ENCODE measurements at regions not wholly inside any gene's neighbourhood (a gene's known extent, or its start where the extent isn't known, plus 50 kb on each side); places are given as distances from the start of the nearest gene placed in this dataset.
"Not testable (repeated sequence)": the region's sequence is repeated elsewhere in the genome, so short reads cannot be mapped to it uniquely, and the experiment has no call there.

DNA sequence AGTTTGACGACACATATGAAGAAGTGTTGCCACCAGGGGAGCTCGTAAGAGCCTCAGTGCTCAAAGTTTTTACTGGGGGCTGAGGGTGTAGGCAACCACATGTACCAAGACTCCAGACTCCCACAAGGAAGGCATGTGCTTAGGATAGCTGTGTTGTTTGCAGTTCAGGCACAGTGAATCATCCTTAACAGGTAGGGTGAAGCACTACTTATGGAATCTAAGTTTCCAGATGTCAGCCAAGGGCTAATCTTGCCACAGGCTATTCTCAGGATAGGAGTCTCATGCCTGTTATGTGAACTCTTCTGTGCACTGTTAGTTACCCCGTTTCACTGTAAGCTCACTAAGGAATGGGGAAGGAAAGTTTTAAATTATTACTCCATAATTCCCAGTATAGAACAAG is 202.6 kb downstream of the TMA16 start:
- no peak for DNase-seq

GRCh38 chr4:163700383-163700782 is 205.9 kb downstream of the TMA16 start:
- DNase-seq: not testable (repeated sequence)

- no peak for DNase-seq
These were observed 207.4 kb downstream of the TMA16 start for GRCh38 chr4:163701916-163702315.

DNA sequence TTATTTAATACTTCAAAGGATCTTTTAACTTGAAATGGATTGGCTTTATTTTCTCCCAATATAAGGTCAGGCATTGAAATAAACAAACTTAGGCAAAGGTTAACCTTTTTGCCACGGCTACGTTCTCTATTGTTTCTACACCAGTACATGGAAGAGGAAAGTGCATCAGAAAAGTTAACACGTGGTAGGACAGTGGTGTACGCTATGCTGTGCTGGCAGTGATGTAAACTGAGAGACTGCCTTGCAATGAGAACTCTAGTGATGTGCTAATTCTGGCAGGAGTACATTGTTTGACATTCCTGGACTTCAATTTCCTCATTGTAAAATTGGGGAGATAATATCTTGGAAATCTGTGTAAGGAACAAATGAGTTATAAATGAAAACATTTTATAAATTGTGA is 208.2 kb downstream of the TMA16 start:
- no peak for DNase-seq

DNA sequence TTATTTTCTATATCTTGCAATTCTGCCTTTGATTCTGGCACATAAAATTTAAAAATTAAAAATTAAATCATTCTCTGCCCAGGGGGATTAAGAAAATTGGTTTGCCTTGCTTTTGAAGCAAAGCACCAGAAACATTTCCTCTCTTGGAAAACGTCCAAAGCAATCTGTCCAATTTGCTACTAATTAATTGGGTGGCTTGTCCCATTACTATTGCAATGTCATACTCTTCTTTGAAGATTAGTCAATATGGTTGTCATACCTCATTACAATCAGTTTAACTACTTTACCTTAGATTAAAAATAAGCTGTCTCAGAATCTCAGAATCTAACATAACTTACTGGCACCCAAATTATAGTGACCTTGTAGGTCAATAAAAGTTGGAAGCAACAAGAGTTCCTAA is 208.8 kb downstream of the TMA16 start:
- DNase-seq: no peak

GRCh38 chr4:163707873-163708272 is 213.4 kb downstream of the TMA16 start:
- DNase-seq: no peak

GRCh38 chr4:163709601-163710000 is 215.1 kb downstream of the TMA16 start:
- no peak for DNase-seq

- DNase-seq: no peak
These were observed 215.7 kb downstream of the TMA16 start for GRCh38 chr4:163710158-163710557.

GRCh38 chr4:163724495-163724894 is 230.0 kb downstream of the TMA16 start:
- not testable (repeated sequence) for DNase-seq

GRCh38 chr4:163726641-163727040 is 232.2 kb downstream of the TMA16 start:
- no peak for DNase-seq

DNA sequence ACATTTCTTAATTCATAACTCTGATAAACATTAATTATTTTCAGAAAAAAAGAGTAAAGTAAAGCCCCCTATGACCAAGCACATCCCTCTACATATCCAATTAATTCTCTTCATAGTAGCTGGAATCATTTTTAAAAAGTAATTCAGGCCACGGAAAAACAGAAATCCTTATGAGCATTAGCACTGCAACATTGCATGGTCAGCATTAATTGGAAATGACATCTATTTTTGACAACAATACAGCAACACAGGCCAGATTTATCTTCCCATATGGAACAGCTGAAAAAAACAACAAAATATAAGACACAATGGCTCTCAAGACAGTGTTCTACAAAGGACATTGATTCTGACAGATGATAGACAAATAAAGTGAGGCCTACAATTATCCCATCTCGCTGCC is 236.6 kb downstream of the TMA16 start:
- DNase-seq: no peak

DNA sequence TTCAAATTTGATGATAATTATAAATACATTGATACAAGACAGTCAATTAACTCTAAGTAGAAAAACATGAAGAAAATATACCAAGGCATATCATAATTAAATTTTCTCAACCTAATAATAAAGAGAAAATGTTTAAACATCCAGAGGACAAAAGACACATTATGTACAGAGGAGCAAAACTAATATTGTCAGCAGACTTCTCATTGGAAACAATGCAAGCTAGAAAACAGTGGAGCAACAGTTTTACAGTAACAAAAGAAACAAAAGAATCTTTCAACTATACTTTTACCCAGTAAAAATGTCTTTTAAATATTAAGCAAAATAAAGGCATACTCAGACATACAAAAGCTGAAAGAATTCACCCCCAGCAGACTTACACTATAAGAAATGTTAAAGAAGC is 238.0 kb downstream of the TMA16 start:
- no peak for DNase-seq

GRCh38 chr4:163736876-163737275 is 242.4 kb downstream of the TMA16 start:
- no peak for DNase-seq

DNA sequence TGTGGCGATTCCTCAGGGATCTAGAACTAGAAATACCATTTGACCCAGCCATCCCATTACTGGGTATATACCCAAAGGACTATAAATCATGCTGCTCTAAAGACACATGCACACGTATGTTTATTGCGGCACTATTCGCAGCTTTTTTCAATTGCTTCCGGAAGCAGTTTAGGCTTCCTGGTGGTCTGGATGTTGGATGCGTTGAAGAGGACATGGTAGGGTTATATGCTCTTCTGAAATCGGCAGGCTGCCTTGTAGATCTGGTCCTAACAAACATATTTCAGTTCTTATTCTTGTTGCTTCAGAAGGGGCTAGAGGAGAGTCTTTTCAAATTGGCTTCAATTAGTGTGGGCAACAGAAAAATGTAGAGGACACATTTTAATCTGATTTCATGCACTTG is 243.4 kb downstream of the TMA16 start:
- not testable (repeated sequence) for DNase-seq

DNA sequence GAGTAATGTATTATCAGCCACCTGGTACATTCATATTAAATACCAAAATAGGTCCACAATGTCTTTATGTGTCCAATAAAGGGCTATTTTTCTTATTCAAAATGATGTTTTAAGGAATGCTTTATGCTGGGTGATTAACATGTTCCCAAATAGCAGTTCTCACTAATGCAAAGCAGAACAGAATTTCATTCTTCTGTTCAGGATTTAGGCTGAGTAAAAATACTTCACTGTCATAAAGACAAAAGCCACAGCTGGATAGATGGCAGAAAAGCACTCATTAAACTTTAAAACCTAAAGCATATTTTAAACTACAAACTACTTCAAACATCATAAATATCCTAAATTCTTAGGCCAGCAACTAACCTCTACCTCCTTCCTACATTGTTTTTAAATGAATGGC is 244.0 kb downstream of the TMA16 start:
- DNase-seq: no peak

DNA sequence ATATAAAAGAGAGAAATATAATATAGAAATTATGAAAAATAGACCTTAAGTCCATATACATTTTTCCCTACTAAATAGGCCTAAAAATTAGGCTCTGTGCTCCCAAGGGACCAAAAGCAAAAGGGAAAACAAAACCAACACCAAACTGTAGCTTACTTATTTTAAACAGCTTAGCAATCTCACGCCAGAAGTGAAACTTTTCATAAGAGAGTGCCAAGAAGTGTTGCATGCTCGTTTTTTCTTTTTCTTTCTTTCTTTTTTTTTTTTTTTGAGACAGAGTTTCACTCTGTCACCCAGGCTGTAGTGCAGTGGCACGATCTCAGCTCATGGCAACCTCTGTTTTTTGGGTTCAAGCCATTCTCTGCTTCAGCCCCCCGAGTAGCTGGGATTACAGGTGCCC is 250.4 kb downstream of the TMA16 start:
- DNase-seq: no peak

GRCh38 chr4:163747293-163747692 is 252.8 kb downstream of the TMA16 start:
- no peak for DNase-seq

GRCh38 chr4:163747886-163748285 is 253.4 kb downstream of the TMA16 start:
- no peak for DNase-seq

GRCh38 chr4:163748449-163748848 is 254.0 kb downstream of the TMA16 start:
- peak; percentile 12 for DNase-seq

DNA sequence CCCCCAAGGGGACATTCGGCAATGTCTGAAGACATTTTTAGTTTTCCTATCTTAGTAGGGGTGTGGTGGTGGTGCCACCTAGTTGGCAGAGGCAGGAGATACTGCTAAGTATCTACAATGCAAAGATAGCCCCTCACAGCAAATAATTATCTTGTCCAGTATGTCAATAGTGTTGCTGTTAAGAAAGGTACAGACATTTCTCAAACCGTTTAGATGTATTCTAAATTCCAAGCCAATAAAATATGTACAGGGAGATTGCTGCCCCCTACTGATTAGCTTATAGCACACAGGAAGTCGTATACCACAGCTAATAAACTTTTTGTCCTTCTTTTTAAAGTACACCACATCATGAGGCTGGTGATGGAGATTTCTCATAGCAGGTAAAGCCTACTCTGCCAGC is 260.5 kb downstream of the TMA16 start:
- DNase-seq: no peak

DNA sequence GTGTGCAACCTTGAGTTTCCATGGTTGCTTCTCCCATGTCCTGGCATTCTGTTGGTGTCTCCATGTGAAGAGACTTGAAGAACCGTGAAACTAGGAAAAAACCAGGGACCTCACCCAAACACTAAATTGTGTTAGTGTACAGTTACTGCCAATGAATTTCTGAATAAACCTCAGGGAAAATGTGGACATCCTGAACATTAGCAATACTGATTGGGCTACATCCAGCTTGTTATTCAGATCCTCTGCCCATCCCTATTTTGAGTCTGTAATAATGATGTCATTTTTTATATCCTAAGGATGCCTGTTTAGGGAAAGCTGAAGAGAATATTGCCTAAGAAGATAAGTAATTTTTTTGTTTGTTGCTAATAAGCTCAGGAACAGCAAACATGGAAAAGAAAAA is 262.7 kb downstream of the TMA16 start:
- no peak for DNase-seq

GRCh38 chr4:163758032-163758431 is 263.5 kb downstream of the TMA16 start:
- no peak for DNase-seq

DNA sequence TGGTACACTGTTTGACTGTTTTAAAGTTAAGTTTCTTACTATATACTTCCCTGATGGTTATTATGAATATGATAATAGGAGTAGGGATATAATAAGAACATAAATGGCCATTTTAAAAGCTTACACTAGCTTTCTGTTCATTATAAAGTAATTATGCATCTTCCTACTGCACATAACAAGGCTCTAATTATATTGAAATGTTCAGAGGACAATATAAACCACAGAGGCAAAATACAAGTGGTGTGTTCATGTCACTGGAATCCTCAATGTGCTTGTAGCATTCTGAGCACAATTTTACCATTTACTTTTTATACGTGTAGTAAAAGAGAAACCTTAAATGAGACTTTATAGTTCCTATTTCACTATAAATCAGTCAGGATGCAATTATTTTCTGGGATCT is 268.3 kb downstream of the TMA16 start:
- DNase-seq: no peak

- no peak for DNase-seq
These were observed 270.1 kb downstream of the TMA16 start for GRCh38 chr4:163764569-163764968.

DNA sequence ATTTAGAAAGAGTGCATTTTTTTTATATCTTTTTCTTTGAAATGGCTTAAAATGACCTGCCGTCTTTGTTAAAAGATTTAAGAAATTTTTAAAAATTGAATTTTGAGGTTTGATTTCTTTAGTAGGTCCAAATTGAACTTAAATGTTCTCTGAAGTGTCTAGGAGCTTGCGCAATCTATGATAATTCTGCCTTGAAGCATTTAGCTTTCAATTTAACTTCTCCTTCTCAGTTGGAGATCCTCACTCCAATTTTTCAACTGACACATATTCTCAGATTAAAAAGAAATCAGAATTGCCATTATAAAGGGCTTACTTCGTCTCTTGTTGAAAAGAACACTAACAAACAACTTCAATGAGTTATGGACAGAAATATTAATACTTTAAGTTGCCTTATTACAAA is 273.5 kb downstream of the TMA16 start:
- DNase-seq: no peak

DNA sequence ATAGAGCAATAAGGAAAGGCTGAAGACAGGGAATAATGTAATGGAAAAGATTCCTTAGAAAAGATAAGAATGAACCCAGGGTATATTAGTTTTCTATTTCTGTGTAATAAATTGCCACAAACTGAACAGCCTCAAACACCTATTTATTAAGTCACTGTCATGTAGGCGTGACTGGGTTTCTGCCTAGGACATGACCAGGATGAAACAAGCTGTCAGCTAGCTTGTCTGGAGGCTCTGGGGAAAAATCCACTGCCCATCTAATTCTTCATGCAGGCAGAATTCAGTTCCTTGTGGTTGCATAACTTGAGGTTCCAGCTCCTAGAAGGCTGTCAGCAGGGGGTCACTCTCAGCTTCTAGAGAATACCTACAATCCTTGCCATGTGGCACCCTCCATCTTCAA is 277.7 kb downstream of the TMA16 start:
- no peak for DNase-seq
